Suppressor macrophage (primary cell): ENCODE measurements at regions not wholly inside any gene's neighbourhood (a gene's known extent, or its start where the extent isn't known, plus 50 kb on each side); places are given as distances from the start of the nearest gene placed in this dataset.
"Not testable (repeated sequence)": the region's sequence is repeated elsewhere in the genome, so short reads cannot be mapped to it uniquely, and the experiment has no call there.

Experiments used
- DNase-seq, 4 experiments: peaks; one replicate each; pipeline ENCODE4 v3.0.0-alpha.2; 2020 to 2022

DNA sequence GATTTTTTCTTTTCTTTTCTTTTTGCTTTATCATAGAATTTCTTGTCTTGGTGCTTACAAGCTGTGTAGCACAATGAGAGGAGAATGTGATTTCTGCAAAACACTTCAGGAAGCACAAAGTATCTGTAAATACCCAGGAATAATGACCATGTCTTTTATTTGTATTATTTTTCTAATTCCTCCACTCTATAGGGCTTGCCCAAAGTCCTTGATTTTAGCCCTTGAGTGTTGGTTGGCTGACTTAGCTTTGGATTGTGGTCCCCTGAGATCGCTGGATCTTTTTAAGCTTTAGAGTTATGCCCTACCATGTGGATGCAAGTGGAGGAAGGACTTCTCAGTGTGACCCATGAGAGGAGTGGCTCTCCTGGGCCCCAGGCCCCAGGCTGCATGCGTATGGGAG is 52.2 kb downstream of the HOXC4 start:
- not testable (repeated sequence) for DNase-seq

- DNase-seq, result not testable (repeated sequence)
Measured at GRCh38 chr12:54106252-54106651, 52.6 kb downstream of the HOXC4 start.

- DNase-seq, result not testable (repeated sequence)
Measured at GRCh38 chr12:54106803-54107579, 53.4 kb downstream of the HOXC4 start.

DNA sequence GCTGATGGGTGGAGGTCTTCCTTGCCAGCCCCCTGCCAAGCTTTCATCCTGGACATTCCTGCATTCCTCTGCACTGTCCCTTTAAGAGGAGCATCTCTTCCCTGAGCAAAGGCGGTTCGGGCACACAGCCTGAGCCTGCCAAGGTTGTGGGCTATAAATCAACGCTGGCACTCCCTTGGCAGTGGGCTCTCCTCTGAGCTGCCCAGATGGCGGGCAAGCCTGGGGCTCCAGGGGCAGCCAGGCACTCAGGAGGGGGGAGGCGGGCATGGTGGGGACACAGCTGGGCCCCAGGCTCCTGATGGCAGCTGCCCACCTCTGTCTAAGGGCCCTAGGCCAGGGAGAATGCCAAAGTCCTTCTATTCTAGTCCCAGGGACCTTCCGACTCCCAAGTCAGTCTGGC is 58.7 kb downstream of the HOXC4 start:
- not testable (repeated sequence) for DNase-seq

- DNase-seq, result peak; percentile 16 to 49 (median 33)
Measured at GRCh38 chr12:54116055-54116454, 62.4 kb downstream of the HOXC4 start.

GRCh38 chr12:54117392-54117791 is 63.8 kb downstream of the HOXC4 start:
- not testable (repeated sequence) for DNase-seq

- not testable (repeated sequence) for DNase-seq
Measured at GRCh38 chr12:54119082-54119481, 65.4 kb downstream of the HOXC4 start.

GRCh38 chr12:54123981-54124380 is 64.8 kb downstream of the SMUG1 start:
- peak in 2 of 4 experiments; percentile 36 to 48 for DNase-seq

GRCh38 chr12:54125708-54126028 is 63.1 kb downstream of the SMUG1 start:
- DNase-seq, result not testable (repeated sequence)

- DNase-seq, result no peak
Measured at GRCh38 chr12:54126029-54126695, 62.6 kb downstream of the SMUG1 start.

- peak; percentile 26 to 65 (median 44) for DNase-seq
Measured at GRCh38 chr12:54126696-54127537, 61.9 kb downstream of the SMUG1 start.

GRCh38 chr12:54127538-54128259 is 61.1 kb downstream of the SMUG1 start:
- no peak for DNase-seq

GRCh38 chr12:54128416-54128815 is 60.4 kb downstream of the SMUG1 start:
- DNase-seq, result no peak

GRCh38 chr12:54129028-54129903 is 59.5 kb downstream of the SMUG1 start:
- no peak for DNase-seq
